WTC11 (cell line): ENCODE measurements at regions not wholly inside any gene's neighbourhood (a gene's known extent, or its start where the extent isn't known, plus 50 kb on each side); places are given as distances from the start of the nearest gene placed in this dataset.

Experiments
- ATAC-seq: fragments of 200-7000 bp; cut with Tn5 transposase; 2 replicates; pipeline ENCODE4 v1.10.0; 2021; ENCODE audit warnings: mild to moderate bottlenecking, moderate library complexity
- CTCF ChIA-PET: fragments of 300-600 bp; sonication (Branson Sonifier 250); formaldehyde crosslinking; loops from one replicate; lab custom pipeline; 2021; ENCODE audit warnings: antibody characterized with exemption; lab: Charles Lee
- POLR2A ChIA-PET: fragments of 350-600 bp; sonication (Branson Sonifier 250); formaldehyde crosslinking; loops from one replicate; lab custom pipeline; 2021; ENCODE audit warnings: antibody characterized with exemption; lab: Charles Lee
- DNase-seq: peaks from one replicate; pipeline ENCODE4 v3.0.0; 2021; ENCODE audit warnings: low spot score
- H3K27ac Mint-ChIP-seq: 2 replicates; pipeline ENCODE4 v1.8.0; 2021; ENCODE audit warnings: mixed read lengths
- H3K27me3 Mint-ChIP-seq: 2 replicates; pipeline ENCODE4 v1.8.0; 2021; ENCODE audit warnings: low read depth, mild to moderate bottlenecking, moderate library complexity, mixed read lengths
- H3K36me3 Mint-ChIP-seq: 2 replicates; pipeline ENCODE4 v1.8.0; 2021; ENCODE audit warnings: mixed read lengths
- H3K4me1 Mint-ChIP-seq: 2 replicates; pipeline ENCODE4 v1.8.0; 2022; ENCODE audit warnings: mixed read lengths
- H3K4me3 Mint-ChIP-seq: 2 replicates; pipeline ENCODE4 v1.8.0; 2021; ENCODE audit warnings: mild to moderate bottlenecking, moderate library complexity, mixed read lengths
- H3K9me3 Mint-ChIP-seq: 2 replicates; pipeline ENCODE4 v1.8.0; 2021; ENCODE audit warnings: mixed read lengths
- ATF3 ChIP-seq: sonication (generic); formaldehyde crosslinking; conservative IDR thresholded peaks from 2 replicates; pipeline ENCODE4 v1.8.1; 2022; ENCODE audit warnings: mild to moderate bottlenecking, missing genetic modification reagents
- CDX4 ChIP-seq: fragments of 250-450 bp; sonication (Bioruptor Pico); IDR thresholded peaks from 2 replicates; pipeline ENCODE4 v1.9.0; 2021; ENCODE audit warnings: moderate library complexity, mild to moderate bottlenecking, inconsistent platforms, borderline replicate concordance
- CTCF ChIP-seq: fragments of 200-600 bp; IDR thresholded peaks from 2 replicates; pipeline ENCODE4 v1.8.0; 2022; ENCODE audit warnings: antibody characterized with exemption
- EMX1 ChIP-seq: fragments of 250-450 bp; sonication (Bioruptor Pico); IDR thresholded peaks from 2 replicates; pipeline ENCODE4 v1.8.0; 2021; ENCODE audit warnings: mild to moderate bottlenecking
- FOXK1 ChIP-seq: sonication (generic); formaldehyde crosslinking; IDR thresholded peaks from 2 replicates; pipeline ENCODE4 v1.8.0; 2022; ENCODE audit warnings: mild to moderate bottlenecking, moderate library complexity, missing genetic modification reagents
- IRF2 ChIP-seq: sonication (generic); formaldehyde crosslinking; IDR thresholded peaks from 2 replicates; pipeline ENCODE4 v1.8.0; 2022; ENCODE audit warnings: low read depth, missing genetic modification reagents, borderline replicate concordance
- MLX ChIP-seq: sonication (generic); formaldehyde crosslinking; IDR thresholded peaks from 2 replicates; pipeline ENCODE4 v1.8.1; 2023; ENCODE audit warnings: mild to moderate bottlenecking, missing genetic modification reagents, moderate library complexity
- MXD4 ChIP-seq: fragments of 250-450 bp; sonication (Bioruptor Pico); IDR thresholded peaks from 2 replicates; pipeline ENCODE4 v1.8.0; 2021; ENCODE audit warnings: mild to moderate bottlenecking, moderate library complexity, borderline replicate concordance
- TEAD1 ChIP-seq: sonication (generic); formaldehyde crosslinking; IDR thresholded peaks from 2 replicates; pipeline ENCODE4 v1.8.0; 2022; ENCODE audit warnings: mild to moderate bottlenecking, missing genetic modification reagents
- ZNF121 ChIP-seq: sonication (generic); formaldehyde crosslinking; IDR thresholded peaks from 2 replicates; pipeline ENCODE4 v1.8.0; 2023; ENCODE audit warnings: missing genetic modification reagents
- ZNF219 ChIP-seq: sonication (generic); formaldehyde crosslinking; IDR thresholded peaks from 2 replicates; pipeline ENCODE4 v1.8.0; 2023; ENCODE audit warnings: missing genetic modification reagents, mild to moderate bottlenecking, borderline replicate concordance
- ZNF423 ChIP-seq: fragments of 250-450 bp; sonication (Bioruptor Pico); IDR thresholded peaks from 2 replicates; pipeline ENCODE4 v2.1.2; 2022; ENCODE audit warnings: mild to moderate bottlenecking, moderate library complexity
- ZNF512 ChIP-seq: sonication (generic); formaldehyde crosslinking; IDR thresholded peaks from 2 replicates; pipeline ENCODE4 v1.8.1; 2022; ENCODE audit warnings: missing genetic modification reagents, borderline replicate concordance
- TF ChIP-seq, protein P1 (sequence below): sonication (generic); formaldehyde crosslinking; IDR thresholded peaks from 2 replicates; pipeline ENCODE4 v1.8.1; 2023; ENCODE audit warnings: mild to moderate bottlenecking, moderate library complexity, missing genetic modification reagents
- TF ChIP-seq, protein P2 (sequence below): sonication (generic); formaldehyde crosslinking; IDR thresholded peaks from 2 replicates; pipeline ENCODE4 v1.8.1; 2022; ENCODE audit warnings: mild to moderate bottlenecking, missing genetic modification reagents, moderate library complexity, borderline replicate concordance
- TF ChIP-seq, protein P3 (sequence below): sonication (generic); formaldehyde crosslinking; IDR thresholded peaks from 2 replicates; pipeline ENCODE4 v1.8.0; 2023; ENCODE audit warnings: missing genetic modification reagents, mild to moderate bottlenecking, borderline replicate concordance

GRCh38 chr5:144101616-144102015 is 68.8 kb downstream of the YIPF5 start (continued):
- TF ChIP-seq ZNF512 (CRISPR knock-in tag): no peak

- H3K27ac Mint-ChIP-seq: no peak overlapping the region
- no peaks in the 10 kb centered on the region for H3K36me3 Mint-ChIP-seq
- DNase-seq: no peak
- peaks cover 4% of the 10 kb centered on the region for H3K9me3 Mint-ChIP-seq
- H3K4me3 Mint-ChIP-seq: no peak overlapping the region
- no peak for TF ChIP-seq TEAD1 (CRISPR knock-in tag)
- no peak for TF ChIP-seq FOXK1 (CRISPR knock-in tag)
- TF ChIP-seq ZNF423 (CRISPR knock-in tag): no peak
- no peak for TF ChIP-seq ZNF121
- TF ChIP-seq, protein P1, sequence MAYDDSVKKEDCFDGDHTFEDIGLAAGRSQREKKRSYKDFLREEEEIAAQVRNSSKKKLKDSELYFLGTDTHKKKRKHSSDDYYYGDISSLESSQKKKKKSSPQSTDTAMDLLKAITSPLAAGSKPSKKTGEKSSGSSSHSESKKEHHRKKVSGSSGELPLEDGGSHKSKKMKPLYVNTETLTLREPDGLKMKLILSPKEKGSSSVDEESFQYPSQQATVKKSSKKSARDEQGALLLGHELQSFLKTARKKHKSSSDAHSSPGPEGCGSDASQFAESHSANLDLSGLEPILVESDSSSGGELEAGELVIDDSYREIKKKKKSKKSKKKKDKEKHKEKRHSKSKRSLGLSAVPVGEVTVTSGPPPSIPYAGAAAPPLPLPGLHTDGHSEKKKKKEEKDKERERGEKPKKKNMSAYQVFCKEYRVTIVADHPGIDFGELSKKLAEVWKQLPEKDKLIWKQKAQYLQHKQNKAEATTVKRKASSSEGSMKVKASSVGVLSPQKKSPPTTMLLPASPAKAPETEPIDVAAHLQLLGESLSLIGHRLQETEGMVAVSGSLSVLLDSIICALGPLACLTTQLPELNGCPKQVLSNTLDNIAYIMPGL (CRISPR knock-in tag): no peak
- peaks cover 7% of the 10 kb centered on the region for H3K4me1 Mint-ChIP-seq
- ATAC-seq: no peak
- ChIA-PET POLR2A (no interaction called here), CTCF (no interaction called here)
- peaks cover 5% of the 10 kb centered on the region for H3K27me3 Mint-ChIP-seq
Measured at GRCh38 chr5:144102361-144102760, 68.1 kb downstream of the YIPF5 start.

- Mint-ChIP-seq H3K9me3 (no peaks in the 10 kb centered on the region), H3K4me3 (no peak overlapping the region), H3K27ac (no peak overlapping the region), H3K27me3 (peaks cover 5% of the 10 kb centered on the region), H3K4me1 (peaks cover 7% of the 10 kb centered on the region), H3K36me3 (no peaks in the 10 kb centered on the region)
- DNase-seq: no peak
- POLR2A ChIA-PET: no interaction called here
- no peak for ATAC-seq
- CTCF ChIA-PET: no interaction called here
- TF ChIP-seq MXD4 (CRISPR knock-in tag): no peak
Measured at GRCh38 chr5:144102979-144103378, 67.5 kb downstream of the YIPF5 start.

DNA sequence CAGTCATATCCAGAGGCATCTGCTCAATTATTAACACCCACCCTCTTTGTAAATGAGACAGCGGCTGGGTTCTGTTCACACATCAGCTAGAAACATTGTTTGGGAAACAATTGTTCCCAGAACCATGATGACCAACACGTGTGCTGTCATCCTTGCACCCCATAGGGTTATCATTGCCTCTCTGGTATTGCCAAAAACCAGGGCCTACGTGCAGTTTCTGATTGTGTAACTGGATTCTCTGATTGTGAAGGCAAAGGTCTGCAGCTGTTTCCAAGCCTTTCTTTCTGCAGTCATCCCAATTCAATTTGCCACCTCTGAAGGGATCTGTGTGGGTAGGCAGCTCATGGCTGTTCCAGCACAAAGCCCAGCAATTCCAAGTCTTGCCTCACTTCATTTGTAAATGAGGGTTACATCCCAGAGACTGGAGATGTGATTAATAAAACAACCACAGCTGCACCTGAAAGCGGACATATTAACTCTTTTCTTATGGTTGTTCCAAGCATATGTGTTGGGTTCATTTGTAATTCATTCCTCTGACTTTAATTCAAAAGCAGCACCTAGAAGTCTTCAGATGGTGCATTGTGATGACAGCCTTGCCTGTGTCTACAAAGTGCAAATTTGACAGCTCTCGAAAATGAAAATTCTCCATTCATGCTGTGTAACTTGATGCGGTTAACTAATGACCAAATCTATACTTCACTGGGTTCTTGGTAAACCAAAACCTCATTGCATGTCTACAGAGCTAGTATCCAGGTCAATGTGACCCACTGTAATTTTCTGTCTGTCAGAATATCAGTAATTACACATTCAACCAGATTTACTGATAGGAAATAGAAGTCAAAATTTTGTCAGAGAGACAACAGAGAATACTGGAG is 66.6 kb downstream of the YIPF5 start:
- CTCF ChIA-PET: no interaction called here
- no peak for ATAC-seq
- TF ChIP-seq FOXK1 (CRISPR knock-in tag) (no peak), MLX (CRISPR knock-in tag) (no peak), EMX1 (CRISPR knock-in tag) (no peak), CDX4 (CRISPR knock-in tag) (no peak), ZNF219 (no peak), IRF2 (CRISPR knock-in tag) (no peak), CTCF (no peak), ATF3 (CRISPR knock-in tag) (no peak)
- TF ChIP-seq, protein P2, sequence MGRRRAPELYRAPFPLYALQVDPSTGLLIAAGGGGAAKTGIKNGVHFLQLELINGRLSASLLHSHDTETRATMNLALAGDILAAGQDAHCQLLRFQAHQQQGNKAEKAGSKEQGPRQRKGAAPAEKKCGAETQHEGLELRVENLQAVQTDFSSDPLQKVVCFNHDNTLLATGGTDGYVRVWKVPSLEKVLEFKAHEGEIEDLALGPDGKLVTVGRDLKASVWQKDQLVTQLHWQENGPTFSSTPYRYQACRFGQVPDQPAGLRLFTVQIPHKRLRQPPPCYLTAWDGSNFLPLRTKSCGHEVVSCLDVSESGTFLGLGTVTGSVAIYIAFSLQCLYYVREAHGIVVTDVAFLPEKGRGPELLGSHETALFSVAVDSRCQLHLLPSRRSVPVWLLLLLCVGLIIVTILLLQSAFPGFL: no peak
- TF ChIP-seq, protein P3, sequence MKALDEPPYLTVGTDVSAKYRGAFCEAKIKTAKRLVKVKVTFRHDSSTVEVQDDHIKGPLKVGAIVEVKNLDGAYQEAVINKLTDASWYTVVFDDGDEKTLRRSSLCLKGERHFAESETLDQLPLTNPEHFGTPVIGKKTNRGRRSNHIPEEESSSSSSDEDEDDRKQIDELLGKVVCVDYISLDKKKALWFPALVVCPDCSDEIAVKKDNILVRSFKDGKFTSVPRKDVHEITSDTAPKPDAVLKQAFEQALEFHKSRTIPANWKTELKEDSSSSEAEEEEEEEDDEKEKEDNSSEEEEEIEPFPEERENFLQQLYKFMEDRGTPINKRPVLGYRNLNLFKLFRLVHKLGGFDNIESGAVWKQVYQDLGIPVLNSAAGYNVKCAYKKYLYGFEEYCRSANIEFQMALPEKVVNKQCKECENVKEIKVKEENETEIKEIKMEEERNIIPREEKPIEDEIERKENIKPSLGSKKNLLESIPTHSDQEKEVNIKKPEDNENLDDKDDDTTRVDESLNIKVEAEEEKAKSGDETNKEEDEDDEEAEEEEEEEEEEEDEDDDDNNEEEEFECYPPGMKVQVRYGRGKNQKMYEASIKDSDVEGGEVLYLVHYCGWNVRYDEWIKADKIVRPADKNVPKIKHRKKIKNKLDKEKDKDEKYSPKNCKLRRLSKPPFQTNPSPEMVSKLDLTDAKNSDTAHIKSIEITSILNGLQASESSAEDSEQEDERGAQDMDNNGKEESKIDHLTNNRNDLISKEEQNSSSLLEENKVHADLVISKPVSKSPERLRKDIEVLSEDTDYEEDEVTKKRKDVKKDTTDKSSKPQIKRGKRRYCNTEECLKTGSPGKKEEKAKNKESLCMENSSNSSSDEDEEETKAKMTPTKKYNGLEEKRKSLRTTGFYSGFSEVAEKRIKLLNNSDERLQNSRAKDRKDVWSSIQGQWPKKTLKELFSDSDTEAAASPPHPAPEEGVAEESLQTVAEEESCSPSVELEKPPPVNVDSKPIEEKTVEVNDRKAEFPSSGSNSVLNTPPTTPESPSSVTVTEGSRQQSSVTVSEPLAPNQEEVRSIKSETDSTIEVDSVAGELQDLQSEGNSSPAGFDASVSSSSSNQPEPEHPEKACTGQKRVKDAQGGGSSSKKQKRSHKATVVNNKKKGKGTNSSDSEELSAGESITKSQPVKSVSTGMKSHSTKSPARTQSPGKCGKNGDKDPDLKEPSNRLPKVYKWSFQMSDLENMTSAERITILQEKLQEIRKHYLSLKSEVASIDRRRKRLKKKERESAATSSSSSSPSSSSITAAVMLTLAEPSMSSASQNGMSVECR (CRISPR knock-in tag): no peak

More for the DNA sequence above, 66.6 kb downstream of the YIPF5 start:
- Mint-ChIP-seq H3K4me3 (no peak overlapping the region), H3K9me3 (no peaks in the 10 kb centered on the region), H3K27ac (no peak overlapping the region), H3K36me3 (no peaks in the 10 kb centered on the region), H3K4me1 (peaks cover 7% of the 10 kb centered on the region), H3K27me3 (peaks cover under 1% of the 10 kb centered on the region)
- DNase-seq: no peak
- POLR2A ChIA-PET: no interaction called here
